Hepatocyte (in vitro differentiated cells): ENCODE measurements at regions not wholly inside any gene's neighbourhood (a gene's known extent, or its start where the extent isn't known, plus 50 kb on each side); places are given as distances from the start of the nearest gene placed in this dataset.

Source experiments
- CTCF ChIP-seq: fragments of 200-600 bp; sonication (generic); IDR thresholded peaks from 2 replicates; pipeline ENCODE4 v1.5.1; 2016; ENCODE audit warnings: antibody characterized with exemption, mild to moderate bottlenecking; ENCODE audit not compliant: poor library complexity
- EZH2 ChIP-seq: fragments of 200-600 bp; sonication (generic); IDR thresholded peaks from 2 replicates; pipeline ENCODE4 v1.6.1; 2016; ENCODE audit warnings: antibody characterized with exemption, mild to moderate bottlenecking, borderline replicate concordance
- EZH2phosphoT487 ChIP-seq: fragments of 200-600 bp; sonication (generic); IDR thresholded peaks from one replicate; pipeline ENCODE4 v1.6.1; 2018; ENCODE audit warnings: antibody characterized with exemption, mild to moderate bottlenecking, low read depth, moderate library complexity; ENCODE audit not compliant: unreplicated experiment, severe bottlenecking

GRCh38 chr3:5750091-5750490 lies 562.6 kb downstream of the EDEM1 start:
- TF ChIP-seq CTCF (no peak), EZH2phosphoT487 (no peak), EZH2 (no peak)
